Lower leg skin (tissue), 3 donors: ENCODE measurements at regions not wholly inside any gene's neighbourhood (a gene's known extent, or its start where the extent isn't known, plus 50 kb on each side); places are given as distances from the start of the nearest gene placed in this dataset.
"Not testable (repeated sequence)": the region's sequence is repeated elsewhere in the genome, so short reads cannot be mapped to it uniquely, and the experiment has no call there.

Source experiments
- CTCF ChIP-seq, 3 donors: fragments of 450-650 bp; IDR thresholded peaks; one replicate each; pipeline ENCODE4 v1.5.1; 2016; ENCODE audit warnings: antibody characterized with exemption in 3 of 3, mild to moderate bottlenecking in 3 of 3, moderate library complexity in 2 of 3
- POLR2A ChIP-seq, 2 donors: fragments of 450-650 bp; IDR thresholded peaks; one replicate each; pipeline ENCODE4 v1.6.1; 2016 to 2017; ENCODE audit warnings: antibody characterized with exemption in 2 of 2, mild to moderate bottlenecking in 1 of 2, moderate library complexity in 1 of 2

GRCh38 chr2:90297701-90298100 lies 1606.2 kb downstream of the RPIA start:
- not testable (repeated sequence) for TF ChIP-seq CTCF, POLR2A (IDR thresholded peaks at IDR 0.05)
